Loucy (cell line): ENCODE measurements at regions not wholly inside any gene's neighbourhood (a gene's known extent, or its start where the extent isn't known, plus 50 kb on each side); places are given as distances from the start of the nearest gene placed in this dataset.

Source experiments
- H2AFZ ChIP-seq: fragments of 200-600 bp; sonication (generic); 2 replicates; pipeline ENCODE4 v1.6.0; 2016; ENCODE audit warnings: antibody characterized with exemption, mild to moderate bottlenecking, low read length, moderate library complexity
- H3F3A ChIP-seq: fragments of 200-600 bp; 2 replicates; pipeline ENCODE4 v1.6.0; 2016; ENCODE audit warnings: antibody characterized with exemption, low read depth, mild to moderate bottlenecking
- H3K27me3 ChIP-seq: fragments of 200-600 bp; sonication (generic); 2 replicates; pipeline ENCODE4 v1.6.1; 2014; ENCODE audit warnings: low read length, mild to moderate bottlenecking; ENCODE audit not compliant: insufficient read depth, poor library complexity, severe bottlenecking
- H3K36me3 ChIP-seq: fragments of 200-600 bp; sonication (generic); 2 replicates; pipeline ENCODE4 v1.6.1; 2016; ENCODE audit warnings: low read length; ENCODE audit not compliant: insufficient read depth
- H3K4me1 ChIP-seq: fragments of 200-600 bp; sonication (generic); 2 replicates; pipeline ENCODE4 v1.5.1; 2014; ENCODE audit warnings: low read length, mild to moderate bottlenecking; ENCODE audit not compliant: insufficient read depth, poor library complexity, severe bottlenecking
- H3K4me2 ChIP-seq: fragments of 200-600 bp; sonication (generic); 2 replicates; pipeline ENCODE4 v1.6.0; 2014; ENCODE audit warnings: antibody characterized with exemption, low read length, low read depth, mild to moderate bottlenecking; ENCODE audit not compliant: poor library complexity, severe bottlenecking
- H3K4me3 ChIP-seq: fragments of 200-600 bp; sonication (generic); 2 replicates; pipeline ENCODE4 v1.5.1; 2014; ENCODE audit warnings: low read length, mild to moderate bottlenecking, mixed read lengths; ENCODE audit not compliant: poor library complexity, severe bottlenecking
- H3K79me2 ChIP-seq: fragments of 200-600 bp; sonication (generic); 2 replicates; pipeline ENCODE4 v1.6.1; 2014; ENCODE audit warnings: low read length; ENCODE audit not compliant: insufficient read depth
- H3K9ac ChIP-seq: fragments of 200-600 bp; sonication (generic); 2 replicates; pipeline ENCODE4 v1.6.0; 2014; ENCODE audit warnings: mild to moderate bottlenecking, low read depth, low read length, moderate library complexity; ENCODE audit not compliant: poor library complexity, severe bottlenecking
- H3K9me2 ChIP-seq: fragments of 200-600 bp; sonication (generic); replicated peaks from 2 replicates; pipeline ENCODE4 v1.6.1; 2016; ENCODE audit warnings: low read depth, low read length, mixed read lengths
- H3K9me3 ChIP-seq: fragments of 200-600 bp; sonication (generic); 2 replicates; pipeline ENCODE4 v1.6.1; 2014; ENCODE audit warnings: mild to moderate bottlenecking, antibody characterized with exemption, low read length, low read depth; ENCODE audit not compliant: insufficient read depth
- H4K20me1 ChIP-seq: fragments of 200-600 bp; sonication (generic); 2 replicates; pipeline ENCODE4 v1.6.0; 2014; ENCODE audit warnings: antibody characterized with exemption, low read length, mild to moderate bottlenecking; ENCODE audit not compliant: insufficient read depth, poor library complexity, severe bottlenecking
- CTCF ChIP-seq: fragments of 200-600 bp; sonication (generic); conservative IDR thresholded peaks from 2 replicates; pipeline ENCODE4 v1.5.1; 2014; ENCODE audit warnings: mild to moderate bottlenecking, antibody characterized with exemption, low read length
- EZH2phosphoT487 ChIP-seq: fragments of 200-600 bp; IDR thresholded peaks from 2 replicates; pipeline ENCODE4 v1.6.1; 2018; ENCODE audit warnings: antibody characterized with exemption, mild to moderate bottlenecking, moderate library complexity, borderline replicate concordance

GRCh38 chr4:79253168-79253567 is 72.7 kb downstream of the NAA11 start:
- no peak for TF ChIP-seq CTCF
- TF ChIP-seq EZH2phosphoT487 = no peak
- H3K4me3 ChIP-seq = no peak overlapping the region

GRCh38 chr4:79250887-79251286 is 75.0 kb downstream of the NAA11 start:
- no peak overlapping the region for H3K4me2 ChIP-seq
- no peak for TF ChIP-seq CTCF
- TF ChIP-seq EZH2phosphoT487 = no peak
- H3K27me3 ChIP-seq = no peaks in the 10 kb centered on the region
- H3K9me3 ChIP-seq = no peaks in the 10 kb centered on the region
- no peak overlapping the region for H3K9ac ChIP-seq
- no peaks in the 10 kb centered on the region for H3K36me3 ChIP-seq
- no peaks in the 10 kb centered on the region for H4K20me1 ChIP-seq
- peaks cover 21% of the 10 kb centered on the region for H3K4me1 ChIP-seq
- no peaks in the 10 kb centered on the region for H3F3A ChIP-seq
- no peaks in the 10 kb centered on the region for H3K9me2 ChIP-seq
- H2AFZ ChIP-seq = no peak overlapping the region
- H3K79me2 ChIP-seq = no peaks in the 10 kb centered on the region
- no peak overlapping the region for H3K4me3 ChIP-seq

More at GRCh38 chr4:79253168-79253567, 72.7 kb downstream of the NAA11 start:
- Histone ChIP-seq H3K4me1 (peaks cover 21% of the 10 kb centered on the region), H3K9me3 (no peaks in the 10 kb centered on the region; the same call in 1 of the 2 replicates), H3K9ac (no peak overlapping the region), H3F3A (no peaks in the 10 kb centered on the region), H2AFZ (no peak overlapping the region), H3K36me3 (no peaks in the 10 kb centered on the region), H3K9me2 (no peaks in the 10 kb centered on the region), H3K4me2 (no peak overlapping the region), H4K20me1 (no peaks in the 10 kb centered on the region), H3K79me2 (no peaks in the 10 kb centered on the region), H3K27me3 (no peaks in the 10 kb centered on the region)

- H3K36me3 ChIP-seq = no peaks in the 10 kb centered on the region
- H2AFZ ChIP-seq = no peak overlapping the region
- H3K4me1 ChIP-seq = peaks cover 21% of the 10 kb centered on the region
- H3K9me3 ChIP-seq = no peaks in the 10 kb centered on the region
- no peak for TF ChIP-seq EZH2phosphoT487
- TF ChIP-seq CTCF = no peak
- H3K4me2 ChIP-seq = peak overlapping the region; percentile 63
- H3K27me3 ChIP-seq = no peaks in the 10 kb centered on the region
- no peaks in the 10 kb centered on the region for H4K20me1 ChIP-seq
- no peak overlapping the region for H3K9ac ChIP-seq
- no peaks in the 10 kb centered on the region for H3F3A ChIP-seq
- H3K9me2 ChIP-seq = no peaks in the 10 kb centered on the region
- H3K4me3 ChIP-seq = peak overlapping the region; percentile 41
- no peaks in the 10 kb centered on the region for H3K79me2 ChIP-seq
These were observed 75.9 kb downstream of the NAA11 start for GRCh38 chr4:79249881-79250503.
